A549 (cell line): ENCODE measurements at regions not wholly inside any gene's neighbourhood (a gene's known extent, or its start where the extent isn't known, plus 50 kb on each side); places are given as distances from the start of the nearest gene placed in this dataset.

Experiments
- ATAC-seq, 2 experiments: fragments of 200-7000 bp in 1 of 2; fragments of >200 bp in 1 of 2; cut with Nextera tagmentation in 1 of 2; cut with Tn5 transposase in 1 of 2; 3 replicates each; pipeline versions ENCODE4 v1.8.0 to v1.9.1; 2018 to 2020; ENCODE audit warnings: mild to moderate bottlenecking in 1 of 2, moderate library complexity in 1 of 2
- CTCF ChIA-PET: fragments of 300-600 bp; sonication (Branson Sonifier 250); formaldehyde crosslinking; extraction: SDS; loops from one replicate; lab custom pipeline; 2021; ENCODE audit warnings: antibody characterized with exemption, inconsistent platforms; lab: Yijun Ruan, JAX
- POLR2A ChIA-PET: fragments of 350-600 bp; formaldehyde crosslinking; extraction: SDS; loops from one replicate; lab custom pipeline; 2021; ENCODE audit warnings: antibody characterized with exemption, inconsistent platforms; lab: Yijun Ruan, JAX
- DNase-seq, 2 experiments: peaks; one replicate each; pipeline versions ENCODE4 v3.0.0 to v3.0.0-alpha.2; 2011 to 2016; ENCODE audit warnings: low read depth in 1 of 2, low spot score in 1 of 2
- FAIRE-seq: peaks from 2 replicates; lab custom pipeline; 2011; peaks lifted over from hg19 to GRCh38; lab: Jason Lieb, UNC
- H3K27ac ChIP-seq, 2 experiments: fragments of >200 bp; sonication (Bioruptor Twin); formaldehyde crosslinking; 3 replicates each; pipeline ENCODE4 v1.5.1; 2016 to 2017
- H3K4me1 ChIP-seq: fragments of >200 bp; sonication (Bioruptor Twin); formaldehyde crosslinking; 3 replicates; pipeline ENCODE4 v1.6.1; 2016
- H3K4me2 ChIP-seq: fragments of >200 bp; sonication (Bioruptor Twin); formaldehyde crosslinking; 3 replicates; pipeline ENCODE4 v1.6.1; 2016
- H3K4me3 ChIP-seq: fragments of >200 bp; sonication (Bioruptor Twin); formaldehyde crosslinking; 3 replicates; pipeline ENCODE4 v1.5.1; 2016
- H3K9me3 ChIP-seq: fragments of >200 bp; sonication (Bioruptor Twin); formaldehyde crosslinking; 3 replicates; pipeline ENCODE4 v1.6.1; 2016
- BCL3 ChIP-seq: fragments of >200 bp; sonication (Bioruptor Twin); formaldehyde crosslinking; IDR thresholded peaks from 3 replicates; pipeline ENCODE4 v1.6.1; 2016
- BHLHE40 ChIP-seq: IDR thresholded peaks from 2 replicates; pipeline ENCODE4 v1.6.1; 2012; ENCODE audit warnings: low read depth, low read length, inconsistent platforms
- CEBPB ChIP-seq, 2 experiments: fragments of >200 bp in 1 of 2; sonication (Bioruptor Twin) in 1 of 2; formaldehyde crosslinking in 1 of 2; IDR thresholded peaks; 2 replicates each; pipeline ENCODE4 v1.6.1; 2012 to 2016
- CHD2 ChIP-seq: fragments of 150-350 bp; IDR thresholded peaks from 2 replicates; pipeline ENCODE4 v1.6.1; 2014; ENCODE audit warnings: low read length; ENCODE audit not compliant: partially characterized antibody
- CHD4 ChIP-seq: fragments of 200-600 bp; sonication (generic); IDR thresholded peaks from 2 replicates; pipeline ENCODE4 v1.6.1; 2016; ENCODE audit warnings: antibody characterized with exemption, mild to moderate bottlenecking, borderline replicate concordance
- EHMT2 ChIP-seq: fragments of 200-600 bp; sonication (generic); IDR thresholded peaks from 2 replicates; pipeline ENCODE4 v1.6.1; 2016; ENCODE audit warnings: antibody characterized with exemption, low read depth, mild to moderate bottlenecking, moderate library complexity
- ESRRA ChIP-seq: fragments of 150-350 bp; IDR thresholded peaks from 2 replicates; pipeline ENCODE4 v1.6.1; 2014; ENCODE audit warnings: mild to moderate bottlenecking, low read length, borderline replicate concordance
- FOSB ChIP-seq: fragments of 250-450 bp; sonication (Bioruptor Pico); IDR thresholded peaks from 2 replicates; pipeline ENCODE4 v1.5.0; 2020; ENCODE audit warnings: mild to moderate bottlenecking, moderate library complexity
- FOSL2 ChIP-seq, 2 experiments: fragments of 450-650 bp in 1 of 2; fragments of >200 bp in 1 of 2; sonication (Bioruptor Twin) in 1 of 2; formaldehyde crosslinking; IDR thresholded peaks; 2 replicates each; pipeline versions ENCODE4 v1.5.0 to v1.6.1; 2016 to 2020; ENCODE audit warnings: mild to moderate bottlenecking in 1 of 2, moderate library complexity in 1 of 2
- FOXS1 ChIP-seq: fragments of 250-450 bp; sonication (Bioruptor Pico); IDR thresholded peaks from 2 replicates; pipeline ENCODE4 v1.5.0; 2020; ENCODE audit warnings: mild to moderate bottlenecking, moderate library complexity
- HOXA7 ChIP-seq: fragments of 250-450 bp; sonication (Bioruptor Pico); IDR thresholded peaks from 2 replicates; pipeline ENCODE4 v1.5.0; 2020; ENCODE audit warnings: mild to moderate bottlenecking, moderate library complexity
- KDM5A ChIP-seq: fragments of 200-600 bp; sonication (generic); IDR thresholded peaks from 2 replicates; pipeline ENCODE4 v1.6.1; 2016; ENCODE audit warnings: antibody characterized with exemption, mild to moderate bottlenecking
- MAZ ChIP-seq: fragments of 150-350 bp; IDR thresholded peaks from 2 replicates; pipeline ENCODE4 v1.6.1; 2014; ENCODE audit warnings: antibody characterized with exemption, low read depth, low read length, borderline replicate concordance
- MYC ChIP-seq: IDR thresholded peaks from 2 replicates; pipeline ENCODE4 v1.6.1; 2012; ENCODE audit warnings: mild to moderate bottlenecking, inconsistent platforms, low read length, improper control_type of control experiment, borderline replicate concordance
- NFE2L2 ChIP-seq: fragments of 150-350 bp; conservative IDR thresholded peaks from 2 replicates; pipeline ENCODE4 v1.6.1; 2014; ENCODE audit warnings: low read length
- NPAS2 ChIP-seq: fragments of 250-450 bp; sonication (Bioruptor Pico); IDR thresholded peaks from 2 replicates; pipeline ENCODE4 v1.8.0; 2022; ENCODE audit warnings: mild to moderate bottlenecking, moderate library complexity, borderline replicate concordance
- NR3C1 ChIP-seq: fragments of >200 bp; sonication (Bioruptor Twin); formaldehyde crosslinking; IDR thresholded peaks from 3 replicates; pipeline ENCODE4 v1.6.1; 2017
- PHF8 ChIP-seq: fragments of 200-600 bp; sonication (generic); IDR thresholded peaks from 2 replicates; pipeline ENCODE4 v1.6.1; 2016; ENCODE audit warnings: low read depth, mild to moderate bottlenecking, antibody characterized with exemption, moderate library complexity, borderline replicate concordance
- POLR2A ChIP-seq: IDR thresholded peaks from 2 replicates; pipeline ENCODE4 v1.6.1; 2012; ENCODE audit warnings: mild to moderate bottlenecking, low read length
- RAD21 ChIP-seq, 2 experiments: fragments of >200 bp in 1 of 2; sonication (Bioruptor Twin) in 1 of 2; formaldehyde crosslinking in 1 of 2; IDR thresholded peaks in 1 of 2; conservative IDR thresholded peaks in 1 of 2; 2 replicates in 1 of 2; 3 replicates in 1 of 2; pipeline ENCODE4 v1.6.1; 2012 to 2018; ENCODE audit warnings: inconsistent platforms in 1 of 2
- RARB ChIP-seq: fragments of 250-450 bp; sonication (Bioruptor Pico); IDR thresholded peaks from 2 replicates; pipeline ENCODE4 v1.8.0; 2021; ENCODE audit warnings: mild to moderate bottlenecking, moderate library complexity
- RCOR1 ChIP-seq: fragments of 150-350 bp; IDR thresholded peaks from 2 replicates; pipeline ENCODE4 v1.6.1; 2014; ENCODE audit warnings: antibody characterized with exemption, low read length, low read depth
- RFX5 ChIP-seq: fragments of 450-650 bp; IDR thresholded peaks from 2 replicates; pipeline ENCODE4 v1.7.1; 2014; ENCODE audit warnings: antibody characterized with exemption, mild to moderate bottlenecking, moderate library complexity
- RNF2 ChIP-seq: fragments of 200-600 bp; sonication (generic); IDR thresholded peaks from 2 replicates; pipeline ENCODE4 v1.6.1; 2016; ENCODE audit warnings: low read depth, mild to moderate bottlenecking, antibody characterized with exemption, moderate library complexity, borderline replicate concordance
- TP53 ChIP-seq: fragments of 250-450 bp; sonication (Bioruptor Pico); IDR thresholded peaks from 2 replicates; pipeline ENCODE4 v1.5.0; 2021; ENCODE audit warnings: mild to moderate bottlenecking, moderate library complexity
- ZNF302 ChIP-seq: fragments of 250-450 bp; sonication (Bioruptor Pico); IDR thresholded peaks from 2 replicates; pipeline ENCODE4 v1.9.0; 2021; ENCODE audit warnings: inconsistent platforms, mild to moderate bottlenecking, moderate library complexity
- ZSCAN20 ChIP-seq: fragments of 250-450 bp; sonication (Bioruptor Pico); IDR thresholded peaks from 2 replicates; pipeline ENCODE4 v1.8.0; 2022; ENCODE audit warnings: mild to moderate bottlenecking, moderate library complexity
- WGBS: methylation state at CpG from one replicate; pipeline ENCODE4 v1.1.6; 2017; ENCODE audit errors: missing lambda C conversion rate; 5-methylcytosine and 5-hydroxymethylcytosine counted together

GRCh38 chr1:199044191-199044590 is 405.4 kb downstream of the PTPRC start:
- DNase-seq (no peak), ATAC-seq (no peak)
- Histone ChIP-seq H3K4me1 (no peaks in the 10 kb centered on the region), H3K9me3 (no peaks in the 10 kb centered on the region), H3K4me3 (no peak overlapping the region)
- CTCF ChIA-PET = no interaction called here
- TF ChIP-seq NPAS2 (no peak), NR3C1 (no peak), RAD21 (conservative IDR thresholded peaks at IDR 0.05 in 1 of 2, IDR thresholded peaks at IDR 0.05 in 1 of 2) (no peak), CEBPB (IDR thresholded peaks at IDR 0.05) (no peak), RNF2 (no peak), ESRRA (no peak), POLR2A (no peak), RFX5 (no peak), NFE2L2 (no peak), TP53 (CRISPR knock-in tag) (no peak), MYC (no peak), ZSCAN20 (no peak), MAZ (no peak), RCOR1 (no peak), PHF8 (no peak), HOXA7 (no peak)
- TF ChIP-seq, all 56 proteins: peak for 0
- H3K4me2 ChIP-seq = no peak overlapping the region
- POLR2A ChIA-PET = no interaction called here
- 14% methylated on average over 1 of the region's 1 CpG for WGBS
- FAIRE-seq = no peak
- no peak overlapping the region for H3K27ac ChIP-seq

- FAIRE-seq = no peak
- Histone ChIP-seq H3K27ac (no peak overlapping the region), H3K4me1 (no peaks in the 10 kb centered on the region), H3K4me2 (no peak overlapping the region), H3K9me3 (0 out of 3 replicates have a peak, but pooled peaks cover 2% of the 10 kb centered on the region)
- ChIA-PET CTCF (no interaction called here), POLR2A (no interaction called here)
- no peak for DNase-seq
- 11% methylated on average over 1 of the region's 1 CpG for WGBS
- no peak for TF ChIP-seq CHD4
- TF ChIP-seq RAD21 (conservative IDR thresholded peaks at IDR 0.05 in 1 of 2, IDR thresholded peaks at IDR 0.05 in 1 of 2) = peak in 1 of 2 experiments; percentile 22; a peak in 1 of 5 replicates
- TF ChIP-seq HOXA7 = no peak
- TF ChIP-seq BHLHE40 = no peak
- no peak for TF ChIP-seq ZNF302 (CRISPR knock-in tag)
- TF ChIP-seq, all 56 proteins: peak for 1
- H3K4me3 ChIP-seq = no peak overlapping the region
- ATAC-seq = no peak
Observed at GRCh38 chr1:199046618-199047017, 407.8 kb downstream of the PTPRC start.

- CTCF ChIA-PET = no interaction called here
- WGBS = 24% methylated on average over 1 of the region's 1 CpG
- TF ChIP-seq KDM5A = no peak
- TF ChIP-seq FOSL2 (IDR thresholded peaks at IDR 0.05) = no peak
- no peak for TF ChIP-seq FOSL2 (CRISPR knock-in tag; IDR thresholded peaks at IDR 0.05)
- TF ChIP-seq FOSB (CRISPR knock-in tag) = no peak
- no peak for TF ChIP-seq RARB (CRISPR knock-in tag)
- no peak for TF ChIP-seq BCL3
- no peak for TF ChIP-seq PHF8
- TF ChIP-seq MAZ = no peak
- TF ChIP-seq CHD2 = no peak
- TF ChIP-seq EHMT2 = no peak
- no peak for TF ChIP-seq FOXS1 (CRISPR knock-in tag)
- DNase-seq (no peak), FAIRE-seq (no peak), ATAC-seq (no peak)
- Histone ChIP-seq H3K9me3 (0 out of 3 replicates have a peak, but pooled peaks cover 2% of the 10 kb centered on the region), H3K27ac (no peak overlapping the region), H3K4me1 (no peaks in the 10 kb centered on the region), H3K4me2 (no peak overlapping the region), H3K4me3 (no peak overlapping the region)
- POLR2A ChIA-PET = no interaction called here
Observed at GRCh38 chr1:199054694-199055093, 415.9 kb downstream of the PTPRC start.
